NCI-H2081 (cell line): ENCODE measurements at regions not wholly inside any gene's neighbourhood (a gene's known extent, or its start where the extent isn't known, plus 50 kb on each side); places are given as distances from the start of the nearest gene placed in this dataset.
"Not testable (repeated sequence)": the region's sequence is repeated elsewhere in the genome, so short reads cannot be mapped to it uniquely, and the experiment has no call there.

Source experiments
- DNase-seq, 2 experiments: peaks; one replicate each; lab custom pipeline; 2025; lab: John Stamatoyannopoulos, UW

DNA sequence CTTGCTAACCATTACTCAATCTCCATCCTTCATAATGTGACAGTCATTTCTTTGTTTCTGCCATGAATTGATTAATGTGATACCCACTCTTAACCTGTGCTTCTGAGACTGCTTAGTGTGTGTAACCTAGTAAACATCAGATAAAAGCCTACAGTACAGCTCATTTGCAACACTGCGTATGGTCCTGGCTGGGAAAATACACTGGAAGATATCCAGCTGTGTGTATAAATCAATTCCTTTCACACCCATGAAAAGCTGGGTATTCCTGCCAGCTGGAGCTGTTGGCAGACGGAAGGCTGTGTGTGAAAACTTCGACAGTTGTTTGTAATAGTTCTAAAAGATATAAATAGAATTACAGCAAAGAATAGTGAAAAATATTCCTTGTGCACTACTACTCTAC lies 509.2 kb downstream of the FRK start:
- peak; percentile 52 to 87 for DNase-seq

DNA sequence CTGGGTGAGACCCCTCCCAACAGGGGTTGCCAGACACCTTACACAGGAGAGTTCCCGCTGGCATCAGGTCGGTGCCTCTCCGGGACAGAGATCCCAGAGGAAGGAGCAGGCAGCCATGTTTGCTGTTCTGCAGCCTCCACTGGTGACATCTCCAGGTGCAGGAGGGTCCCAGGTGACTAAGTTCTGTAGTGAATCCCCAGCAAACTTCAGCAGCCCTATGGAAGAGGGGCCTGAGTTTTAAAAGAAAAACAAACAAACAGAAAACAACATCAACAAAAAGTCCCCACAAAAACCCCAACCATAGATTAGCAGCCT lies 515.1 kb downstream of the FRK start:
- no peak for DNase-seq

DNA sequence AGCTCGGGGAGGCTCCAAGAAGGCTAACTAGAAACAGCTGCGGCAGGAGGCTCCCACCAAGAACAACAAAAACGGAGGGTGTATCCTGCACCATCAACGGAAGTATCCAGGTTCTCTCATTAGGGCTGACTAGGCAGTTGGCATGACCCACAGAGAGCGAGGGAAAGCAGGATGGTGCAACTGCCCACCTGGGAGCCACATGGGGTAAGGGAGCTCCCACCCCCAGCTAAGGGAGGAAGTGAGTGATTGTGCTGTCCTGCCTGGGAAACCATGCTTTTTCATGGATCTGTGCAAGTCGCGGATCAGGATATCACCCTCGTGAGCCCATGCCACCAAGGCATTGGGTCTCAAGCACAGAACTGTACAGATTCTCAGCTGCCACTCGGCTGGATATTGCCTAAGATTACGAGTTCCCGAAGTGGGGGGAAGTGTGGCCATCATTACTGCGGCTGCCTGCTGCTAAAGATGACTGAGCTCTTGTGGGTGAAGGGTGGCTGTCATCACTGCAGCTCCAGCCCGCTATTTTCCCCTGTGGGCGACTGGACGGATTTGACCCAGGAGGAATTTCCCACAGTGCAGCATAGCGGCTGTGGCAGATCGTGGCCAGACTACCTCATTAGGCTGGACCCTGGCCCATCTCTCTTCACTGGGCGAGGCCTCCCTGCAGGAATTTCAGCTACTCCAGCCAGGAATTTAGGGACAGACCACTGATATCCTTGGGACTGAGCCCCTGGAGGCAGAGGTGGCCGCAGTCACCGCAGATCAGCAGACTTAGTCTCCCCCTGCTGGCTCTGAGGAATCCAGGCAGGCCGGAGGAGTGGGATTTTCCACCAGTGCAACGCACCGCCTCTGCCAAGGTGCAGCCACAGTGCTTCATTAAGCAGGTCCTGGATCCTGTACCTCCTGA lies 515.7 kb downstream of the FRK start:
- DNase-seq, result no peak

DNA sequence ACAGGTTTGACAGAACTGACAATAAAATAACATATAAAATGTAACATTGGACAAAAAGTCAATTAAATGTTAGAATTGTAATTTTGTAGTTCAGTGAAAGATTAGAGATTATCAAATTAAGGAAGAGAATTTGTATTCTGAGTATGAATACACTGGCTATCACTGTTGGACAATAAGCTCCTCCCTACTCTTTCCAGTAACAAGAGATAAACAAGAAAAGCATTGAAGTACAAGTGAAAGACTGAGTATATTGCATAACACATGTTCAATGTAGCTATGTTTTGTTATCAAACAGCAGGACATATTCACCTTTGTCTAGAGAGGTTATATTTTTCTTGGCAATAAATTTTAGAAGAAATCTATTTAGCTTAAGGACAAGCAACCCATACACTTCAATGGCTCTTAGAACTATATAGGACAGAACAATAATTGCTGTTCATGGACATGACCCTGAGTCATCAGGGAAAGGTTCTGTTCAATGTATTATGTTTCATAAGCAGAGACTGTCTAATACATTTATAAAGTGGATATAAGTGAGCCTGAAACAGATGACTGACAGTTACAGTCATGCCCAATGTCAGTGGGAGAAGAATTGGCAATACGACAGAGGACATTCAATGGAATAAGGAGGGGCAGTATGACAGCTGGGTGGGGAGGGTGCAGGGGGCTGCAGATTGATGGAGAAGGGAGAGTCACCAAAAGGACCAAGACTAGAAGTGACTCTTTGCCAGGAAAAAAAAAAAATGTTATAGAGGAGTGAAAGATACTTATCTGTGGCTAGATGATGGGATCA lies 520.4 kb downstream of the FRK start:
- DNase-seq, result no peak

DNA sequence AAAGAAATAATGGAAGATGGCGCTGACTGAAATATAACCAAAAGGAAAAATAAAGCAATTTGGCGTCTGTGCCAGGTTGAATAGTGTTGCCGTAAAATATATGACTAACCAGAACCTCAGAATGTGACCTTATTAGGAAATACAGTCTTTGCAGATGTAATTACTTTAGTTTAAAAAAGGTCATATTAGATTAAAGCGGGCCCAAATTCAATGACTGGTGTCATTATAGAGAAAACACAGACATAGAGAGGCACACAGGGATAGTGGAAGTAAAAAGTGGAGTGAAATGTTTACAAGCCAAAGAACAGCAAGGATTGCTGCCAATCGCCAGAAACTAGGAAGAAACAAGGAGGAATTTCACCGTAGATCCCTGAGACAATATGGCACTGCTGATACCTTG lies 521.2 kb downstream of the FRK start:
- DNase-seq, result no peak

DNA sequence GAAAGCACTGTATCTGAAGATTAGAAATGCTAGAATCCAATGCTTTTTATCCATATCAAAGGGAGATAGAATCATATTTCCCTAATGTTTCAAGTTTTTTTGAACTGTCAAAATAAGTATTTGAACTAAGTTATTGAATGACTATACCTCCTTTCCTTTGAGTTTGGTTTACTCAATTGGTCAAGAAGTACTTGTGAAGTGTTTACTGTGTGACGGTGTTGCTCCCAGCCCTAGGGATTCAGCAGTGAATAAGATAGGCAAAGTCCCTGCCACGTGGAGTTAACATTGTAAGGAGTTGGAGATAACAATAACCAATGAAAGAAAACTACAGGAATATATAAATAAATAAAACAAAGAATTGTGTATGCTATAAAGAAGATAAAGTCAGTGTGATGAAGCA lies 535.9 kb downstream of the FRK start:
- DNase-seq, result no peak

DNA sequence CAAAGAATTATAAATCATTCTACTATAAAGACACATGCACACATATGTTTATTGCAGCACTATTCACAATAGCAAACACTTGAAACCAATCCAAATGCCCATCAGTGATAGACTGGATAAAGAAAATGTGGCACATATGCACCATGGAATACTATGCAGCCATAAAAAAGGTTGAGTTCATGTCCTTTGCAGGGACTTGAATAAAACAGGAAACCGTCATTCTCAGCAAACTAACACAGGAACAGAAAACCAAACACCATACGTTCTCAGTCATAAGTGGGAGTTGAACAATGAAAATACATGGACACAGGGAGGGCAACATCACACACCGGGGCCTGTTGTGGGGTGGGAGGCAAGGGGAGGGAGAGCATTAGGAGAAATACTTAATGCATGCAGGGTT lies 538.9 kb downstream of the FRK start:
- not testable (repeated sequence) for DNase-seq

DNA sequence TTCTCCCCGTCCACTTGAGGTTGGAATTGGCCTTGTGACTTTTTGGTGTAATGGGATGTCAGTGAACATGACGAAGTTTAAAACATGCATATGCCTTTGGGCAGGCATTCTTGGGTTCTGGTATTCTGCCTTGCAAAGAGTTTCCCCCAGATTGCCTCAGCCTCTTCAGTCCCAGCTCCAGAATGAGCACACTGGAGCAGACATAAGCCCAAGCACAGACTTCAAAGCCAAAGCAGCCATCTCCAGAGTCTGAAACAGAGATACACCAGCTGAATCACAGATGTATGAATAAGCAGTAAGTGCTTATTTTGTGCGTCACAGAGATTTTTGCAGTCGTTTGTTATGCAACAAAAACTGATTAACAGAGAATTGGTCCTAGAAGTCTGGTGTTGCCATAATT lies 546.0 kb downstream of the FRK start:
- no peak for DNase-seq

DNA sequence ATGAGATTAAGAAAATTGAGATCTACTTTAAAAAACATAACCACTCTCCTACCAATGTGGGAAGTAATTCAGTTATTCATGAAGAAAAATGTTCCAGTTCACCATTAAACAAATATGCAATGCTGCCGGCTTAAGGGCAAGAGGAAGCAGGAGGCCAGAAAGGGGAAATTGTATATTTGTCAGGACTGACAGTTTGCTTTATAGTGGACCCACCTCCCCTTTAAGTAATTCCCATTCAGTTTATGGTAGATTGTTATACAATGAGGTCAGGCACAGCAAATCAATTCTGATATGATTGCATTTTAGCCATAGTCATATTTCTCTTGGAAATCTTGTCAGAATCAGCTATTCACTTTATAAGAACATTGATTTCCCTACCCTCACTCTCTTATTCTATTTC lies 547.8 kb downstream of the FRK start:
- DNase-seq, result no peak

DNA sequence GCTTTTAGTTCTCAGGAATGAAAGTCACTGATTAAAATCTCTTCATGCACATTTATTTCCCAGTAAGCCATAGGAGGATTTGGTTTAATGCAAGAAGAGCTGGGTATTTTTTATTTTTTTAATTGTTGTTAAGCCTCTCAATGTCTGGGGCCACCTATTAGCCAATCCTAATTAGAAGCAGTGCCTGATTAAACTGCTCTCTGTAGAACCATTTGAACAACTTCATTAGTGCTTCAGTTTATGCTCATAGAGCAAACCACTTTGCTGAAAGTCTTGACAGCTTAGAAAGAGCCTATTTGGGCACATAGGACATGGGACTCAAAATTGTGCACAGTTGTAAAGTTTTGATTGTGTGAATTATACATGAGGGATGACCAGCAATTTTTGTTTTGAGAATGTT lies 548.9 kb downstream of the FRK start:
- no peak for DNase-seq

DNA sequence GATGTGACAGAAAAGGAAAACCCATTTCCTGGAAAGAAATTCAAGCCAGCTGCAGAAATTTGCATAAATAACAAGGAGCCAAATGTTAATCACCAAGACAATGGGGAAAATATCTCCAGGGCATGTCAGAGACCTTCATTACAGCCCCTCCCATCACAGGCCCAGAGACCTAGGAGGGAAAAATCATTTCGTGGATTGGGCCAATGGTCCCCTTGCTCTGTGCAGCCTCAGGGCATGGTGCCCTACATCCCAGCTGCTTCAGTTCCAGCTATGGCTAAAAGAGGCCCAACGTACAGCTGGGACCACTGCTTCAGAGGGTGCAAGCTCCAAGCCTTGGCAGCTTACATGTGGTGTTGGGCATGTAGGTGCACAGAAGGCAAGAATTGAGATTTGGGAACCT lies 558.3 kb downstream of the FRK start:
- DNase-seq, result not testable (repeated sequence)

DNA sequence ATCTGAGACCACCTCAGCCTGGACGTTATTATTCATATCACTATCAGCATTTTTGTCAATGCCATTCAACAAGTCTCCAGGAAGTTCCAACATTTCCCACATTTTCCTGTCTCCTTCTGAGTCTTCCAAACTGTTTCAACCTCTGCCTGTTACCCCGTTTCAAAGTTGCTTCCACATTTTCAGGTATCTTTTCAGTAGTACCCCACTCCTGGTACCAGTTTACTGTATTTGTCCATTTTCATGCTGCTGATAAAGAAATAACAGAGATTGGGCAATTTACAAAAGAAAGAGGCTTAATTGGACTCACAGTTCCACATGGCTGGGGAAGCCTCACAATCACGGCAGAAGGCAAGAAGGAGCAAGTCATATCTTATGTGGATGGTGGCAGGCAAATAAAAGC lies 565.5 kb downstream of the FRK start:
- DNase-seq, result no peak

DNA sequence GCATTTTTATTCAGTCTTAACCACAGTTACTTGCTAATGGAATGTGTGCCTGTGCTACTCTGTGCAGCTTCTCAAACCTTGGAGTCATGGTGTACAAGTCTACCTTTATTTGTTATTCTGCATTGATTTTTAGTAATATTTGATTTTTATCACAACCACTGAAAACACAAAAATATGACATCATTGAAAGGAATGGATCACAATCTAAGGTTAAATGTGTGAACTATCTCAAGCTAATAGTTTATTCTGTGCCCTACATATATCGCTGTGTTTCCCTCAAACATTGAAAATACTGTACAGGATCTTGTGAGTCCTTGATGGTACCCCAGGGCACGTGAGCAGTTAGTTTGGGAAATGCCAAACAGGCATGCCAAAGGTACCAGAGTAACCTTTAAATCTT lies 573.4 kb downstream of the FRK start:
- DNase-seq, result no peak

DNA sequence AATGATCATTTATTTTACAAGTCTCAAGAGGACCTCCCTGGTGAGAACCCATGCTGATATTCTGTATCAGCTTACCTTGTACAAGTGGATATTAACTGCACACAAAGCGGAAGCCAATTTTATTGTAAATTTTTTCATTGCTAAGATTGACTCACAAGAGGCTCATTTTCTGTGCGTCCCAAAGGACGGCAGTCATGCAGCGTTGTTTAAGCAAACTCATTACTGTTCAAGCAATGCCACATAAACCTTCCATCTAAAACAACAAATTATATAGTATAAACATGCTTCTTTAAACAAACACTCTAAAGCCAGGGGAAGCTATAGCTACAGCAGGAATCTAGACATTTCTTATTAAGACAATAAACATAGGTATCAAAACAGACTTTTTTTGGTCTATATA lies 575.3 kb downstream of the FRK start:
- DNase-seq, result peak; percentile 72 to 90

DNA sequence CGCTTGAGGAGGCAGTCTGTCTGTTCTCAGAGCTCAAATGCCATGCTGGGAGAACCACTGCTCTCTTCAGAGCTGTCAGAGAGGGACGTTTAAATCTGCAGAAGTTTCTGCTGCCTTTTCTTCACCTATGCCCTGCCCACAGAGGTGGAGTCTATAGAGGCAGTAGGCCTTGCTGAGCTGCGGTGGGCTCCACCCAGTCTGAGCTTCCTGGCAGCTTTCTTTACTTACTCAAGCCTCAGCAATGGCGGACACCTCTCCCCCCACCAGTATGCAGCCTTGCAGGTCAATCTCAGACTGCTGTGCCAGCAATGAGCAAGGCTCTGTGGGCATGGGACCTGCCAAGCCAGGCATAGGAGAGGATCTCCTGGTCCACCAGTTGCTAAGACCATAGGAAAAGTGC lies 580.1 kb downstream of the FRK start:
- DNase-seq, result not testable (repeated sequence)

DNA sequence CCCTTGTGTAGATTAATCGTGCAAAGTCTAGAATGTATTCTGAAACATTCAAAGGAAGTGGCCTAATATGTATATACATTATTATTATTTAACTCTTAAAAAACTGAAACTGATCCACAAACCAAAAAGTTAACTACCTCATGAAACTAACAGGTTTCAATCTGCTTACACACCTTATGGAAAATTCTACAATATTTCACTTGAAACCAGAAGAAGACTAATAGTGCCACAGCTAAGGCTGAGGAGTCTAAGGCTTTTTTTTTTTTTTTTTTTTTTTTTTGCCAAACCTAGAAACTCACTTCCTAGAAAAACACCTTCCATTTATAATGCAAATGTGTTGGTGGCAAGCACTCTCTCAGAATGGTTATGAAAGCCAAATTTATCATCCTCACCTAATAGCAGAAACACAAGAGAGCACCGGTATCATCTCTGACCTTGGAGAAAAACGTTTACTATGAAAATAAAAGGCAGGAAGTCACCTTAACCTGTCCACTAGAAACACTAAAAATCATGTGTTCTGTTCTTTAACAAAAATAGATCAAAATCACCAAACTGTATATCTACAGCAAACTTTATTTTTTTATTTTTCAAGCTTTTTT lies 586.1 kb downstream of the FRK start:
- no peak for DNase-seq

DNA sequence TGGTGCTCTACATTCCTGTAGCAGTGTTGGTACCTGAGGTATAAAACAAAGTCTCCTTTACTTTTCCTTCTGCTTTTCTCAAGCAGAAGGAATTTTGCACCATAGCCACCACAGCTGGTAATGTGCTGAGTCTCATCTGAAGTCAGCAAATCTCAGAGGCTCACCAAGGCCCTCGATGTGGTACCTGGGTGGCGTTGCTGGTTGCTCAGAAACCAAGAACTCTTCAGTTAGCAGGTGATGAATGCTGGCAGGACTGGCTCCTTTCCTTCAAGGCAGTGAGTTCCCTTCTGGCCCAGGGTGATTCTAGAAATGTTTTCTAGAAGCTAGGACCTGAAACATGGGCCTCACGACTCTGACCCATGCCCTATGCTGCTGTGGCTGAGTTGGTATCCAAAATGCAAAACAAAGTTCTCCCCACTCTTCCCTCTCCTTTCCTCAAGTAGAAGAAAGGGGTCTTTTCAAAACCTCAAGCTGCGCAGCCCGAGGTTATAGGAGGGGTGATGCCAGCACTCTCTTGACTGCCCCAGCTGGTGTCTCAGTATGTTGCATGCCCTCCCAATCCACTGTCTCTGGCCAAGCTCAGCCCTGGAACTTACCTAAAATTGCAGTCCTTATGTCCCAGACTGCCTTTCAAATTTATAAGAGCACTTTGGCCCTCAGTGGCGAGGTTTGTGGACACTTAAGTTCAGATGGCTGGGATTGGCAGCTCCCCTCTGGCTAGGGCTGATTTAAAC lies 592.3 kb downstream of the FRK start:
- no peak for DNase-seq

DNA sequence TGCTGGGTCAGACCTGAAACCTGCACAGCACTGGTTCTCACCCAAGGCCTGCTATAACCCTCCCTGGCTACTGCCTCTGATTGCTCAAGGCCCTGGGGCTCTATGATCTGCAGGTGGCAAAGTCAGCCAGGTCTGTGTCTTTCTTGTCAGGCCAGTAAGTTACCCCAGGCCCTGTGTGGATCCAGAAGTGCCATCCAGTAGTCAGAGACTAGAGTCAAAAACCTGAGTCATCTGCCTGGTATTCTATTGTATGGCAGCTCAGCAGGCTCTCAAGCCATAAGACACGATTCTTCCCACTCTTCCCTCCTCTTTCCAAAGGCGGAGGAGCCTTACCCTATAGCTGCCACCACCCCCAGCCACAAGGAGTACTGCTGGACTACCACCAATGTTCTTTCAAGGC lies 593.0 kb downstream of the FRK start:
- DNase-seq, result no peak

DNA sequence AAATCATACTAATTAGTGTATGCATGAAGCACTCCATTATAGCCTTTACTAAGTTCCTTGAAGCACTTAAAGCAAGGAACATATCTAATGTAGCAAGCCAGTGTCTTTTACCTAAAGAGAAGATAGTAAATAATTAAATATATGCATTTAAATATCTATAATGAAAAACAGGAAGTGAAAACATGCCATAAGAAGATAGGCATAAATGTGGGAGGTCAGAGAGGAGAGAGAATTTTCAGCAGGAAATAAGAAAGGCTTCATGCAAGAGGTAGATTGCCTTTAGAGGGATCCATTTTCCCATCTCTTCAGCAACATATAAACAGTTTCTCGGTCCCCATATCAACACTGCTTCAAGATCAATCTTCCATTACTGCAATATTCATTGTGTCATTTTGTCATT lies 599.8 kb downstream of the FRK start:
- DNase-seq, result no peak

DNA sequence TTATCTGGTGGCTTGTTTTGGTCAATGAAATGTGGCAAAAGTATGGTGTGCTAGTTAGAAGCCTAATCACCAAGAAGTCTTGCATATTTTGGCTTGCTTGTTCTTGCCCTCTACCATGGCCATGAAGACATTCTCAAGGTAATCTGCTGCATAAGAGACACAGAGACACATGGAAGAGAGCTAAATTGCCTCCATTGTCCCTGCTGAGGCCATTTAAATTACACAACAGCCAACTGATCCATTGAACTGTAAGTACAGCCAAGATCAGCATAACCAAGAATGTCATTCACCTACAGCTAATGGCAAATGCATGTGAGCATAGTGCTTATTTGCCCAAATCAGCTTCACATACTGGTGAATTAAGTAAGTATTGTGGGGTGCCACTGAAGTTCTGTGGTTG lies 603.8 kb downstream of the FRK start:
- no peak for DNase-seq

DNA sequence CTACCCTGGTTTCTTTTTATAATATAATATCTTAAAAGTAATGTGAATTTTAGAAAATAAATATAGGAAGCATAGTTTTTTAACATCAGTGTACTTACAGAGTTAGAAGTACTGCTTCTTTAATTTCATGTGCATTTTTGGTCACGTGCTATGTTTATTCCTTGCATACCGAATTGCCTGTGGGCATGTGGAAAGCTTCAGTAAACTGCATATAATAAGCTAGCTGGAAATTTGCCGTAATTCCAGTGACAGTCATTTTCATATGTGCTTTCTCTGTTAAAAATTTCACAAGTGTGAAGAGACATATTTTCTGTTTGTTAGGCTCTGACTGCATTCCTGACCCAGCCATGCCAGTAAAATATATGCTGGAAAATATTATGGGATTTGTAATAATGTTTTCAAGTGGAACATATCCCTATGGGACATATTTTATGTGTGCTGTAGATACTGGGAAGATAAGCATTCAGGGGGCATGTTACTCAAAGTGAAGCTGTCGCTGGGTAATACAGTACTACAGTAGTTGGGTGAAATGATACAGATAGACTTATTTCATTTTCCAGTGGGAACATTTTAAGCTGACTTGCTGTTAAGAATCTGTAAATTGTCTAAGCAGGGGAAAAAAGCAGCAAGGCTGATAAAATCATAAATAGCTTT lies 616.7 kb downstream of the FRK start:
- no peak for DNase-seq

DNA sequence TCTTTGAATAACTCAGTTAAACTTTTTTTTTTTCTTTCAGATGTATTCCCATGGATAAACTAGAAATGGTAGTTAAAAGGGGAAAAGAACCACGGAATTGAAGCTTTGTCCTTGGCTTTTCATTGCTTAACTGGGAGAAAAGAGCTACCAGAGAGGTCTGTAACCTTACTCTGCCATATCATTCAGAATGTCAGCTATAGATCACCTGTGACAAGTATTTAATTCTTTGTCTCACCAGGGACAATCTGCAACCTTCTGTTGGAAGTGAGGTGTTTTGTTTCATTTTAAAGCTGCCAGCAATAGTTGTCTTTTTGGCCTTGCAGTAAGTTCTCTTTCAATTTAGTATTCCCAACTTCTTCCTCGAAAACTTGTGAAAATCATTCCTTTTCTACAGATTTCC lies 618.4 kb downstream of the FRK start:
- no peak for DNase-seq
